CD4-positive, alpha-beta memory T cell (primary cell): ENCODE measurements at regions not wholly inside any gene's neighbourhood (a gene's known extent, or its start where the extent isn't known, plus 50 kb on each side); places are given as distances from the start of the nearest gene placed in this dataset.

ENCODE experiments used
- CTCF ChIA-PET: fragments of 350-600 bp; sonication (Branson Sonifier 250); formaldehyde crosslinking; loops from one replicate; lab custom pipeline; 2021; ENCODE audit warnings: inconsistent platforms; ENCODE audit not compliant: partially characterized antibody; lab: Charles Lee
- POLR2A ChIA-PET: fragments of 350-600 bp; sonication (Branson Sonifier 250); formaldehyde crosslinking; loops from one replicate; lab custom pipeline; 2021; ENCODE audit not compliant: partially characterized antibody; lab: Charles Lee
- DNase-seq, 5 donors: peaks; one replicate each; pipeline versions ENCODE4 v3.0.0 to v3.0.0-alpha.2; 2020 to 2022; ENCODE audit warnings: mixed read lengths in 1 of 5
- H3K27ac ChIP-seq: one replicate; pipeline ENCODE4 v1.7.0; 2013; ENCODE audit warnings: low read depth, low read length
- H3K27me3 ChIP-seq: 2 replicates; pipeline ENCODE4 v1.7.0; 2013; ENCODE audit warnings: mild to moderate bottlenecking, low read length, moderate library complexity; ENCODE audit not compliant: insufficient read depth
- H3K36me3 ChIP-seq: 2 replicates; pipeline ENCODE4 v1.7.0; 2013; ENCODE audit warnings: mild to moderate bottlenecking, low read length, moderate library complexity; ENCODE audit not compliant: insufficient read depth
- H3K4me1 ChIP-seq: 2 replicates; pipeline ENCODE4 v1.7.0; 2013; ENCODE audit warnings: mild to moderate bottlenecking, low read length, moderate library complexity; ENCODE audit not compliant: insufficient read depth
- H3K4me3 ChIP-seq, 2 donors: one replicate each; pipeline ENCODE4 v1.7.0; 2013; ENCODE audit warnings: low read length in 2 of 2, mild to moderate bottlenecking in 1 of 2
- H3K9me3 ChIP-seq, 2 donors: one replicate each; pipeline ENCODE4 v1.7.0; 2013; ENCODE audit warnings: low read length in 2 of 2, control low read depth in 1 of 2; ENCODE audit not compliant: control insufficient read depth in 1 of 2
- H3K27ac Mint-ChIP-seq, 7 donors: one replicate each; pipeline ENCODE4 v1.8.0; 2020 to 2021; ENCODE audit warnings: mixed read lengths in 7 of 7, mild to moderate bottlenecking in 6 of 7, inconsistent platforms in 3 of 7, moderate library complexity in 3 of 7
- H3K27me3 Mint-ChIP-seq, 2 donors: one replicate each; pipeline ENCODE4 v1.8.0; 2020 to 2021; ENCODE audit warnings: mixed read lengths in 2 of 2
- H3K36me3 Mint-ChIP-seq, 2 donors: one replicate each; pipeline ENCODE4 v1.8.0; 2020 to 2021; ENCODE audit warnings: mixed read lengths in 2 of 2, inconsistent platforms in 1 of 2, mild to moderate bottlenecking in 1 of 2
- H3K4me1 Mint-ChIP-seq, 4 donors: one replicate each; pipeline ENCODE4 v1.8.0; 2020 to 2021; ENCODE audit warnings: mixed read lengths in 4 of 4, mild to moderate bottlenecking in 1 of 4
- H3K4me3 Mint-ChIP-seq, 8 donors: one replicate each; pipeline ENCODE4 v1.8.0; 2020 to 2021; ENCODE audit warnings: mixed read lengths in 8 of 8, mild to moderate bottlenecking in 7 of 8, moderate library complexity in 6 of 8, inconsistent platforms in 3 of 8
- H3K9me3 Mint-ChIP-seq, 8 donors: one replicate each; pipeline ENCODE4 v1.8.0; 2020 to 2021; ENCODE audit warnings: mixed read lengths in 8 of 8, mild to moderate bottlenecking in 5 of 8, inconsistent platforms in 3 of 8, moderate library complexity in 1 of 8
- intact Hi-C: fragments of 100-400 bp; cut with micrococcal nuclease; formaldehyde crosslinking; loops from one replicate; pipeline ENCODE4 v1.15.1; 2023

DNA sequence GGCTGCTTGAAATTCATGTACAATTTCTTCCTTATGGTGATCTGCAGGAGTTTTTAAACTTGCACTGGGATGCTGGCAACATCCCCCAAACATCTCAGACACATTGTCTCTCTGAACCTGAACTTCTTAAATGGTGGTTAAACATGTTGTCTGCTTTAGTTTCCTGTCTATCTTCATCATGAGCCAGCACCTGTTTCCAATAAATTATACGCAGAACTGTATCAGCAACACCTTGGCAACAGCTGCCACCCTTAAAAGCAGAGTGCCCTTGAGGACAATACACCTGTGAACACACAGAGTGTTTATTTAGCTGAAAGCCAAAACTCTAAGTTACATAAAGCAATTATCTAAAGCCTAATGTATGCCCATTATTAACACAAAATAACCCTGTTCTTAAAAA lies 242.9 kb downstream of the WNT5A start:
- intact Hi-C loops: no loop called here
- no peaks in the 10 kb centered on the region for H3K36me3 ChIP-seq

DNA sequence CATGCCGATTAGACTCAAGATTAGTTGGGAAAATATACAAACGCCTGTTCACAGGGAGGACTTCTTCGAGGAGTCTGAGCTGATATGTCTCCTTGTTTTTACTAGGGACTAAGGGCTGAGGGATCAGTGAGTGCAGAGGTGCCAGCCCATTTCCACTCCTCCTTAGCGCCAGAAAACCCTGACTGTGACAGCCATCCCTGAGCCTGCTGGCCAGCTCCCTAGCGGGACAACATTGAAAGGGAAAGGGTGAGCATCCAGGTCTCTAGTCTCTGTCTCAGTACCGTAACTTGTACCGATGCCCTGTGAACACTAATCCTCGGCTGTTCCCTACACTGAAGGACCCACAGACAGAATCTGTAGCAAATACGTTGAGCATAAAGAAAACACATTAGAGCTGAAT lies 243.4 kb downstream of the WNT5A start:
- no peak overlapping the region for H3K27ac ChIP-seq
- peaks cover under 1 to 15% (median 7%) of the 10 kb centered on the region in 8 donors for H3K9me3 Mint-ChIP-seq
- no peak overlapping the region for H3K4me3 Mint-ChIP-seq
- peaks cover 0 to 7% of the 10 kb centered on the region in 2 donors for H3K36me3 Mint-ChIP-seq
- H3K9me3 ChIP-seq: no peaks in the 10 kb centered on the region
- intact Hi-C loops: no loop called here
- no peaks in the 10 kb centered on the region for H3K36me3 ChIP-seq
- POLR2A ChIA-PET: no interaction called here
- no peak overlapping the region for H3K4me3 ChIP-seq
- no peak for DNase-seq
- H3K4me1 ChIP-seq: no peaks in the 10 kb centered on the region
- no peaks in the 10 kb centered on the region for H3K27me3 ChIP-seq
- CTCF ChIA-PET: no interaction called here
- no peaks in the 10 kb centered on the region for H3K27me3 Mint-ChIP-seq
- H3K4me1 Mint-ChIP-seq: no peaks in the 10 kb centered on the region
- H3K27ac Mint-ChIP-seq: no peak overlapping the region

More for the DNA sequence above, 242.9 kb downstream of the WNT5A start:
- H3K27me3 Mint-ChIP-seq: no peaks in the 10 kb centered on the region
- no peaks in the 10 kb centered on the region for H3K4me1 Mint-ChIP-seq
- H3K27me3 ChIP-seq: no peaks in the 10 kb centered on the region
- H3K9me3 Mint-ChIP-seq: peaks cover 0 to 16% (median 5%) of the 10 kb centered on the region in 8 donors
- no peak overlapping the region for H3K27ac Mint-ChIP-seq
- peaks cover 0 to 7% of the 10 kb centered on the region in 2 donors for H3K36me3 Mint-ChIP-seq
- ChIA-PET CTCF (no interaction called here), POLR2A (no interaction called here)
- H3K4me3 ChIP-seq: no peak overlapping the region
- H3K4me1 ChIP-seq: no peaks in the 10 kb centered on the region
- H3K4me3 Mint-ChIP-seq: no peak overlapping the region
- H3K27ac ChIP-seq: no peak overlapping the region
- no peaks in the 10 kb centered on the region for H3K9me3 ChIP-seq
- no peak for DNase-seq

DNA sequence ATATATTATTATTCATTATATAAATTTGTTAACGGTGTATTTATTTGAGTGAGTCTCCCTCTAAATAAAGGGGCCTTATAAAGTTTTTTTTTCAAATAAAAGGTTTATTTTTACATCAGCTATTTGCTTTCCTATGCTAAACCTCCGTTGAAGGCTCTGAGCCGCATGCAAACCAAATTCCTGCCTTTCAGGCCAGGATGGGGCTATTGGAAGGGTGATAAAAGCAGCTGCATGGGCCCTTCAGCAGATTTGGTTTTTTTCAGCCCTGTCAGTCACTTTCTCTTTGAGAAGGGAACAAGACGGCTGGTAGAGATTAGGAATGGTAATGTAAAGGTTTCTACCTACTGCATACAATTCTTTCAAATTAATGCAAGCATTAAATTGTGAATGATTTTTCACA lies 244.2 kb downstream of the WNT5A start:
- POLR2A ChIA-PET: no interaction called here
- intact Hi-C loops: no loop called here
- no peaks in the 10 kb centered on the region for H3K4me1 ChIP-seq
- Mint-ChIP-seq H3K4me3 (no peak overlapping the region), H3K27me3 (no peaks in the 10 kb centered on the region), H3K4me1 (no peaks in the 10 kb centered on the region), H3K27ac (no peak overlapping the region), H3K9me3 (peaks cover 2 to 13% (median 6%) of the 10 kb centered on the region in 8 donors), H3K36me3 (peaks cover 0 to 7% of the 10 kb centered on the region in 2 donors)
- H3K36me3 ChIP-seq: no peaks in the 10 kb centered on the region
- no peak overlapping the region for H3K27ac ChIP-seq
- H3K4me3 ChIP-seq: no peak overlapping the region
- no peak for DNase-seq
- no peaks in the 10 kb centered on the region for H3K27me3 ChIP-seq
- no peaks in the 10 kb centered on the region for H3K9me3 ChIP-seq
- CTCF ChIA-PET: no interaction called here

DNA sequence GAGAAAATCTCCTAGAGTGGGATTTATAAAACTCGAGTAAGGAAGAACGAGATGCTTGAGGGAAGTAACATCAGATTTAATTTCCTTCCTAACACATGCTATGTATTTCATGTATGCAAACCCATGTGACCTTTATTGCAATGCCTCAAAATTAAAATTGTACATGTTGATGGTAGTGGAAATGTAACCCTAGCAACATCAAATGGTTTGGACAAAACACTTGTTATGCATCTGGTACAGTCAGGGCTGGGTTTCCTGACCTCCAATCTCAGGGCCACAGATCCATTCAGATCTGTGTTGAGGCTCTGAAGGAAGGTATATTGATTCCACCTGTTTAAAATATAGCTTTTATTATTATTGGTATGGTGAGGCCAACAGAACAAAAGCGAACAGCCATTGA lies 246.0 kb downstream of the WNT5A start:
- Mint-ChIP-seq H3K9me3 (peaks cover 0 to 11% (median 5%) of the 10 kb centered on the region in 8 donors), H3K4me3 (no peak overlapping the region), H3K4me1 (no peaks in the 10 kb centered on the region), H3K36me3 (peaks cover 0 to 7% of the 10 kb centered on the region in 2 donors), H3K27me3 (no peaks in the 10 kb centered on the region), H3K27ac (no peak overlapping the region)
- intact Hi-C loops: no loop called here
- H3K27me3 ChIP-seq: no peaks in the 10 kb centered on the region
- no peak overlapping the region for H3K27ac ChIP-seq
- no peak overlapping the region for H3K4me3 ChIP-seq
- POLR2A ChIA-PET: no interaction called here
- H3K36me3 ChIP-seq: no peaks in the 10 kb centered on the region
- no peaks in the 10 kb centered on the region for H3K4me1 ChIP-seq
- CTCF ChIA-PET: no interaction called here
- no peak for DNase-seq
- H3K9me3 ChIP-seq: no peaks in the 10 kb centered on the region

- no peak for DNase-seq
- Histone ChIP-seq H3K4me3 (no peak overlapping the region), H3K27ac (no peak overlapping the region), H3K36me3 (no peaks in the 10 kb centered on the region), H3K27me3 (no peaks in the 10 kb centered on the region), H3K4me1 (no peaks in the 10 kb centered on the region), H3K9me3 (no peaks in the 10 kb centered on the region)
- Mint-ChIP-seq H3K9me3 (peaks cover 2 to 21% (median 7%) of the 10 kb centered on the region in 8 donors), H3K27me3 (no peaks in the 10 kb centered on the region), H3K4me3 (no peak overlapping the region), H3K4me1 (no peaks in the 10 kb centered on the region), H3K36me3 (peaks cover 0 to 4% of the 10 kb centered on the region in 2 donors), H3K27ac (no peak overlapping the region)
- POLR2A ChIA-PET: no interaction called here
- CTCF ChIA-PET: no interaction called here
- intact Hi-C loops: no loop called here
Observed at GRCh38 chr3:55235416-55235815, 251.7 kb downstream of the WNT5A start.

GRCh38 chr3:55226696-55227095 lies 260.4 kb downstream of the WNT5A start:
- Mint-ChIP-seq H3K9me3 (peaks cover 2 to 16% (median 6%) of the 10 kb centered on the region in 8 donors), H3K27ac (no peak overlapping the region), H3K36me3 (no peaks in the 10 kb centered on the region), H3K4me3 (no peak overlapping the region), H3K4me1 (no peaks in the 10 kb centered on the region), H3K27me3 (no peaks in the 10 kb centered on the region)
- H3K27ac ChIP-seq: no peak overlapping the region
- POLR2A ChIA-PET: no interaction called here
- H3K4me3 ChIP-seq: no peak overlapping the region
- CTCF ChIA-PET: no interaction called here
- no peak for DNase-seq
- H3K36me3 ChIP-seq: no peaks in the 10 kb centered on the region
- H3K9me3 ChIP-seq: no peaks in the 10 kb centered on the region
- no peaks in the 10 kb centered on the region for H3K27me3 ChIP-seq
- no peaks in the 10 kb centered on the region for H3K4me1 ChIP-seq
- intact Hi-C loops: no loop called here

- ChIA-PET CTCF (no interaction called here), POLR2A (no interaction called here)
- peaks cover 1 to 31% (median 7%) of the 10 kb centered on the region in 8 donors for H3K9me3 Mint-ChIP-seq
- no peaks in the 10 kb centered on the region for H3K36me3 Mint-ChIP-seq
- H3K4me1 ChIP-seq: no peaks in the 10 kb centered on the region
- no peak for DNase-seq
- H3K27ac ChIP-seq: no peak overlapping the region
- H3K27ac Mint-ChIP-seq: no peak overlapping the region
- no peak overlapping the region for H3K4me3 Mint-ChIP-seq
- no peaks in the 10 kb centered on the region for H3K27me3 ChIP-seq
- H3K9me3 ChIP-seq: no peaks in the 10 kb centered on the region
- no peaks in the 10 kb centered on the region for H3K36me3 ChIP-seq
- H3K4me3 ChIP-seq: no peak overlapping the region
- H3K27me3 Mint-ChIP-seq: no peaks in the 10 kb centered on the region
- intact Hi-C loops: no loop called here
- no peaks in the 10 kb centered on the region for H3K4me1 Mint-ChIP-seq
Observed at GRCh38 chr3:55218577-55218976, 268.5 kb downstream of the WNT5A start.

- H3K4me1 Mint-ChIP-seq: no peaks in the 10 kb centered on the region
- Histone ChIP-seq H3K27ac (no peak overlapping the region), H3K36me3 (no peaks in the 10 kb centered on the region), H3K4me1 (no peaks in the 10 kb centered on the region), H3K27me3 (no peaks in the 10 kb centered on the region), H3K4me3 (no peak overlapping the region), H3K9me3 (no peaks in the 10 kb centered on the region)
- CTCF ChIA-PET: no interaction called here
- no peaks in the 10 kb centered on the region for H3K27me3 Mint-ChIP-seq
- peaks cover 0 to 16% (median 6%) of the 10 kb centered on the region in 8 donors for H3K9me3 Mint-ChIP-seq
- POLR2A ChIA-PET: no interaction called here
- H3K27ac Mint-ChIP-seq: no peak overlapping the region
- DNase-seq: no peak
- H3K4me3 Mint-ChIP-seq: no peak overlapping the region
- no peaks in the 10 kb centered on the region for H3K36me3 Mint-ChIP-seq
- intact Hi-C loops: no loop called here
Observed at GRCh38 chr3:55207744-55208143, 279.4 kb downstream of the WNT5A start.
